Neuronal stem cell (in vitro differentiated cells): ENCODE measurements at regions not wholly inside any gene's neighbourhood (a gene's known extent, or its start where the extent isn't known, plus 50 kb on each side); places are given as distances from the start of the nearest gene placed in this dataset.

Source experiments
- DNase-seq: peaks from one replicate; pipeline ENCODE4 v3.0.0-alpha.2; 2013; ENCODE audit warnings: low spot score
- H2AFZ ChIP-seq: one replicate; pipeline ENCODE4 v1.6.1; 2013; ENCODE audit warnings: mild to moderate bottlenecking, low read length, inconsistent platforms
- H2AK5ac ChIP-seq: 2 replicates; pipeline ENCODE4 v1.6.1; 2013; ENCODE audit warnings: low read depth, mild to moderate bottlenecking, inconsistent platforms, low read length, moderate library complexity, mixed read lengths
- H2BK120ac ChIP-seq: 2 replicates; pipeline ENCODE4 v1.6.1; 2013; ENCODE audit warnings: low read depth, mild to moderate bottlenecking, inconsistent platforms, low read length, moderate library complexity, mixed read lengths
- H2BK12ac ChIP-seq: one replicate; pipeline ENCODE4 v1.6.1; 2013; ENCODE audit warnings: low read length, inconsistent platforms
- H2BK15ac ChIP-seq: 2 replicates; pipeline ENCODE4 v1.6.1; 2013; ENCODE audit warnings: mild to moderate bottlenecking, low read length, inconsistent platforms, mixed read lengths
- H2BK5ac ChIP-seq: one replicate; pipeline ENCODE4 v1.6.1; 2013; ENCODE audit warnings: inconsistent platforms, mild to moderate bottlenecking, low read length, moderate library complexity
- H3K14ac ChIP-seq: one replicate; pipeline ENCODE4 v1.6.1; 2013; ENCODE audit warnings: low read length, inconsistent platforms
- H3K18ac ChIP-seq: 2 replicates; pipeline ENCODE4 v1.6.1; 2013; ENCODE audit warnings: low read length, inconsistent platforms
- H3K23ac ChIP-seq: 2 replicates; pipeline ENCODE4 v1.6.1; 2013; ENCODE audit warnings: low read depth, mild to moderate bottlenecking, mixed read lengths, low read length, inconsistent platforms; ENCODE audit not compliant: poor library complexity
- H3K27ac ChIP-seq: replicated peaks from 3 replicates; pipeline ENCODE4 v1.5.1; 2013; ENCODE audit warnings: low read length, inconsistent platforms
- H3K27me3 ChIP-seq, 3 experiments: 2 replicates each; pipeline ENCODE4 v1.6.1; 2013; ENCODE audit warnings: low read length in 3 of 3, mild to moderate bottlenecking in 2 of 3, inconsistent platforms in 1 of 3, low read depth in 1 of 3, mixed read lengths in 1 of 3, moderate library complexity in 1 of 3; ENCODE audit not compliant: control insufficient read depth in 3 of 3, insufficient read depth in 3 of 3
- H3K36me3 ChIP-seq, 2 donors: replicated peaks in 1 of 2; 2 replicates each; pipeline ENCODE4 v1.6.1; 2013; ENCODE audit warnings: low read length in 2 of 2; ENCODE audit not compliant: control insufficient read depth in 2 of 2, insufficient read depth in 2 of 2
- H3K4ac ChIP-seq: 2 replicates; pipeline ENCODE4 v1.6.1; 2013; ENCODE audit warnings: inconsistent platforms, mild to moderate bottlenecking, low read length, moderate library complexity
- H3K4me1 ChIP-seq, 2 donors: 1 replicate in 1 of 2; 2 replicates in 1 of 2; pipeline ENCODE4 v1.6.1; 2013; ENCODE audit warnings: low read length in 2 of 2, low read depth in 1 of 2; ENCODE audit not compliant: control insufficient read depth in 2 of 2, insufficient read depth in 1 of 2
- H3K4me2 ChIP-seq: one replicate; pipeline ENCODE4 v1.6.1; 2013; ENCODE audit warnings: mild to moderate bottlenecking, low read length, inconsistent platforms; ENCODE audit not compliant: insufficient read depth, poor library complexity, severe bottlenecking
- H3K4me3 ChIP-seq, 2 donors: 2 replicates each; pipeline ENCODE4 v1.5.1; 2013; ENCODE audit warnings: low read length in 2 of 2, mild to moderate bottlenecking in 2 of 2, inconsistent platforms in 1 of 2, moderate library complexity in 1 of 2
- H3K79me1 ChIP-seq: one replicate; pipeline ENCODE4 v1.6.1; 2013; ENCODE audit warnings: low read depth, mild to moderate bottlenecking, inconsistent platforms, low read length, moderate library complexity
- H3K9ac ChIP-seq: one replicate; pipeline ENCODE4 v1.6.1; 2013; ENCODE audit warnings: mild to moderate bottlenecking, low read depth, low read length, inconsistent platforms; ENCODE audit not compliant: poor library complexity
- H3K9me3 ChIP-seq, 2 donors: replicated peaks in 1 of 2; 2 replicates each; pipeline versions ENCODE3 to v1.6.1; 2013; ENCODE audit warnings: low read length in 2 of 2, mild to moderate bottlenecking in 2 of 2, inconsistent platforms in 1 of 2, low read depth in 1 of 2, mixed read lengths in 1 of 2, moderate library complexity in 1 of 2; ENCODE audit not compliant: control insufficient read depth in 2 of 2, insufficient read depth in 1 of 2
- H4K8ac ChIP-seq: one replicate; pipeline ENCODE4 v1.6.1; 2013; ENCODE audit warnings: low read depth, mild to moderate bottlenecking, inconsistent platforms, low read length, moderate library complexity
- H4K91ac ChIP-seq: one replicate; pipeline ENCODE4 v1.6.1; 2013; ENCODE audit warnings: low read length, low read depth, mild to moderate bottlenecking, inconsistent platforms; ENCODE audit not compliant: poor library complexity
- WGBS, 2 donors: extraction: QIAGEN DNeasy Blood & Tissue Kit; methylation state at CpG; one replicate each; pipeline ENCODE4 v1.1.7; 2013; ENCODE audit warnings: missing lambda C conversion rate in 2 of 2, mixed read lengths in 1 of 2; ENCODE audit not compliant: insufficient read length in 2 of 2, insufficient replicate concordance in 1 of 2; ENCODE audit errors: extremely low coverage in 2 of 2; 5-methylcytosine and 5-hydroxymethylcytosine counted together

DNA sequence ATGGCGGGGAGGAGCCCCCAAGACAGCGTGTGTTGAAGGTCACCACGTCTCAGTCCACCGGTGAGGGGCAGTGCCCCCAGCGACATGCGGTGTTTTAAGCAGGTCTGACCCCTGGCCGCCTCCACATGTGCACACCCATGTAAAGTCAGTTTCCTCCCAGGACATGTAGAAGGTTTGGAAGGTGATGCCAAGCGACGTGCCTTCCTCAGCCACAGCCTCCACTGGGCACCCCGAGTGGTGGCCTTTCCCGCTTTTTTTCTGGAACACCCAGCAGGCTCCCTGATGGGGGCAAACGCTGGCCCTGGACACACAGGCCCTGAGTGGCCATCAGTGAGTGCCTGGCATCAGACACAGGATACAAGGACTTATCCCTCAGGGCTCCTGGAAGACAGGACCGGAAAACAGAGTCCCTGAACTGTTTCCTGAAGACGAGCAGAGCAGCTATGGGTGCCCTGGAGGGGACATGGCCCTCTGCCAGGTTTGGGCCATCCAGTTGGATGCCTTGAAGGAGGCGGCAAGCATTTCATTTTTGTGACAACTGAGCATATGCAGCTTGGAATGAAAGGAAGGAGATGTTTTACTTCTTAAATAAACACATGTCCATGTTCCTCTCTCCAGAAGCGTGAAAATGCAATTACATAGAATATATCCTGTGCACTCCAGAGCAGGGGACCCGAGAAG is 275.8 kb upstream of the IRX2 start:
- Histone ChIP-seq H4K8ac (no peak overlapping the region), H3K4ac (no peak overlapping the region), H4K91ac (no peak overlapping the region), H3K27ac (no peak overlapping the region), H3K23ac (no peak overlapping the region), H2BK15ac (no peak overlapping the region), H3K14ac (peak overlapping the region; percentile 63), H2AFZ (no peak overlapping the region), H3K4me2 (no peak overlapping the region), H3K18ac (peak overlapping the region; percentile 61), H3K27me3 (peaks cover 0 to 2% (median 0%) of the 10 kb centered on the region in 3 experiments), H2AK5ac (peak overlapping the region; percentile 9), H3K79me1 (no peaks in the 10 kb centered on the region), H3K9ac (no peak overlapping the region), H2BK12ac (no peak overlapping the region), H3K4me1 (peaks cover 0 to 3% of the 10 kb centered on the region in 2 donors), H3K36me3 (no peaks in the 10 kb centered on the region), H2BK5ac (no peak overlapping the region), H2BK120ac (no peak overlapping the region), H3K4me3 (no peak overlapping the region), H3K9me3 (peaks cover 0 to 2% of the 10 kb centered on the region in 2 donors)
- WGBS, 2 donors = no CpG with 5 or more reads among the region's 17 CpGs
- no peak for DNase-seq

- Histone ChIP-seq H2BK5ac (no peak overlapping the region), H2BK120ac (no peak overlapping the region), H3K9me3 (peaks cover 0 to 2% of the 10 kb centered on the region in 2 donors), H3K27me3 (peaks cover 0 to 2% (median 0%) of the 10 kb centered on the region in 3 experiments), H3K4me3 (no peak overlapping the region), H3K79me1 (no peaks in the 10 kb centered on the region), H3K4ac (no peak overlapping the region), H3K4me1 (peaks cover 0 to 3% of the 10 kb centered on the region in 2 donors), H2BK15ac (no peak overlapping the region), H2AK5ac (peak overlapping the region; percentile 9), H3K14ac (no peak overlapping the region), H3K23ac (no peak overlapping the region), H3K36me3 (no peaks in the 10 kb centered on the region), H3K9ac (no peak overlapping the region), H3K18ac (peak overlapping the region; percentile 61), H4K91ac (no peak overlapping the region), H3K27ac (no peak overlapping the region), H3K4me2 (no peak overlapping the region), H4K8ac (no peak overlapping the region), H2BK12ac (no peak overlapping the region), H2AFZ (no peak overlapping the region)
- WGBS, 2 donors = no CpG with 5 or more reads among the region's 7 CpGs
- DNase-seq = no peak
These were observed 275.2 kb upstream of the IRX2 start for GRCh38 chr5:3026651-3027050.

- Histone ChIP-seq H3K4me3 (no peak overlapping the region), H3K27ac (no peak overlapping the region), H2BK12ac (no peak overlapping the region), H3K36me3 (no peaks in the 10 kb centered on the region), H2AK5ac (no peak overlapping the region), H2AFZ (no peak overlapping the region), H3K27me3 (no peaks in the 10 kb centered on the region), H2BK15ac (no peak overlapping the region), H3K14ac (peak overlapping the region; percentile 12), H3K79me1 (no peaks in the 10 kb centered on the region), H3K4me2 (no peak overlapping the region), H3K18ac (peak overlapping the region; percentile 55), H3K4ac (no peak overlapping the region), H3K4me1 (peaks cover 0 to under 1% of the 10 kb centered on the region in 2 donors), H3K23ac (peak overlapping the region; percentile 52), H4K91ac (no peak overlapping the region), H4K8ac (no peak overlapping the region), H2BK120ac (no peak overlapping the region), H3K9me3 (peaks cover 0 to under 1% of the 10 kb centered on the region in 2 donors), H3K9ac (no peak overlapping the region), H2BK5ac (no peak overlapping the region)
- DNase-seq = no peak
- WGBS, 2 donors = no CpG with 5 or more reads among the region's 9 CpGs
These were observed 274.6 kb upstream of the IRX2 start for GRCh38 chr5:3026099-3026498.

DNA sequence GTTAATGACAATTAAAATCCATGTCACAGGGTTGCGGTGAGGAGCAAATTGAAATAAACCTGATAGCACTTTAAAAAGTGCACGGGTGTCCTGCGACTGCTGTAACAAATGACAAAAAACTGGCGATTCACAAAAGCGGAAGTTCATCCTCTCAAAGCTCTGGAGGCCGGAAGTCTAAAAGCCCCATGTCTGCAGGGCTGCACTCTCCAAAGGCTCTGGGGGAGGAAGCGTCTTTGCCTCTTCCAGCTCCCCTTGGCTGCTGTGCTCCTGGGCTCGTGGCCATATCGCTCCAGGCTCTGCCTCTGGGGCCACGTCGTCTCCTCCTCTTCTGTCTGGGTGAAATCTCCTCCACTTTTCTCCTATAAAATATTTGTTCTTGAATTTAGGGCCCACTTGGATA is 273.9 kb upstream of the IRX2 start:
- Histone ChIP-seq H4K8ac (no peak overlapping the region), H3K4ac (no peak overlapping the region), H3K4me3 (no peak overlapping the region), H4K91ac (no peak overlapping the region), H3K4me1 (no peaks in the 10 kb centered on the region), H2BK120ac (no peak overlapping the region), H3K18ac (no peak overlapping the region), H3K36me3 (no peaks in the 10 kb centered on the region), H2BK15ac (no peak overlapping the region), H3K14ac (no peak overlapping the region), H2BK5ac (no peak overlapping the region), H3K9ac (no peak overlapping the region), H3K4me2 (no peak overlapping the region), H2AFZ (no peak overlapping the region), H3K79me1 (no peaks in the 10 kb centered on the region), H2BK12ac (no peak overlapping the region), H3K27me3 (no peaks in the 10 kb centered on the region), H3K23ac (no peak overlapping the region), H2AK5ac (no peak overlapping the region), H3K27ac (no peak overlapping the region), H3K9me3 (no peaks in the 10 kb centered on the region)
- WGBS, 2 donors = no CpG with 5 or more reads among the region's 11 CpGs
- DNase-seq = no peak
